HPDE6-E6E7 (cell line): ENCODE measurements at regions not wholly inside any gene's neighbourhood (a gene's known extent, or its start where the extent isn't known, plus 50 kb on each side); places are given as distances from the start of the nearest gene placed in this dataset.

Experiments used
- DNase-seq: peaks from one replicate; pipeline ENCODE4 v3.0.0; 2011; ENCODE audit warnings: missing footprints; ENCODE audit errors: extremely low spot score

DNA sequence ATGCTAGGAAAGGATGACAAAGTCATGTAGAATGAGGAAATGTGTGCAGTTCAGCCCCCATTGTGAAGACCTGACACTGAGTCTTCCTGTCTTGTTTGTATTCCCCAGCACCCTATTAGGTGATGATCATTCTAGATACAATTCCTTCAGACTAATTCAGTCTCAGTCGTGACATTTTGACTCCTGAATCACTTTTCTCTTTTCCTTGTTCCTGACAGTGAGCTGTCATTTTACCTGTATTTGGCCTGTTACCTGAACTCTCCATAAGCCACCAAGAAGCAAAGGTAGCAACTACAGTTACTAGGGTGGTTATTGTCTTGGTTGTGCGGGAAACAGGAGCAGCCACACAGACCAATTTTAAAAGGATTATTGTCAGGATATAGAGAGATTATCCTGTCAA lies 111.4 kb upstream of the TAC1 start:
- DNase-seq, result no peak

- DNase-seq, result no peak
Measured at GRCh38 chr7:97623333-97623732, 108.6 kb upstream of the TAC1 start.

- DNase-seq, result no peak
Measured at GRCh38 chr7:97630116-97630515, 101.8 kb upstream of the TAC1 start.

DNA sequence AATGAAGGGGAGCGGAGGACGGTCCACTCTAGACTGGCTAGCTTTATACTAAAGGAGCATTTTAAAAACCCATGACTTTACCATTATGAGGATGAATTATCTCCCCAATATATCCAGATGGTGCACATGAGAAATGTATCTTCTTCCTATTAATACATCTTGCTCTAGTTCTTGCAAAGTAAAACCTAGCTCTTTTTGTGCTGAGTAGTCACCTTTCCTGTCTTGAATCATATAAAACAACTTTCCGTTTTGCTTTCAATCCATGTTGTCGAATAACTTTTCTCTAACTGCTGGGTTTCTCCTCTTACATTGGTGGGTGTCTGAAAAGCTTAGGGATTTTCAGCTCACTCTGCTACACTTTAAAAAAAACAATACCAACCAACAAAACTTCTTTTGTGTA lies 96.3 kb upstream of the TAC1 start:
- DNase-seq, result no peak

DNA sequence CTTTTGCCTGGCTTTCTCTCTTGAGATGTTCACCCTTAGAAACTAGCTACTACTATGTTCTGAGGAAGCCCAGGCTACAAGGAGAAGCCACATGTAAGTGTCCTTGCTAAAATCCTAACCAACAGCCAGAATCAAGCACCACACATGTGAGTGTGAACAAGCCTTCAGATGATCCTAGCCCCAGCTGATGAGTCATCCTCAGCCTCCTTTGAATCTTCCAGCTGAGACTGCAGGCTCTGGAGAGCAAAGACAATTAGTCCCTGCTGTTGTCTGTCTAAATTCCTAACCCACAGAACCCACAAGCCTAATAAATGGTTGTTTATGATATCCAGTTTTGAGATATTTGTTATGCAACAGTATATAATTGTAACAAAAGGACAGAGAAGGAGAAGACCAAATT lies 92.8 kb upstream of the TAC1 start:
- DNase-seq, result no peak

DNA sequence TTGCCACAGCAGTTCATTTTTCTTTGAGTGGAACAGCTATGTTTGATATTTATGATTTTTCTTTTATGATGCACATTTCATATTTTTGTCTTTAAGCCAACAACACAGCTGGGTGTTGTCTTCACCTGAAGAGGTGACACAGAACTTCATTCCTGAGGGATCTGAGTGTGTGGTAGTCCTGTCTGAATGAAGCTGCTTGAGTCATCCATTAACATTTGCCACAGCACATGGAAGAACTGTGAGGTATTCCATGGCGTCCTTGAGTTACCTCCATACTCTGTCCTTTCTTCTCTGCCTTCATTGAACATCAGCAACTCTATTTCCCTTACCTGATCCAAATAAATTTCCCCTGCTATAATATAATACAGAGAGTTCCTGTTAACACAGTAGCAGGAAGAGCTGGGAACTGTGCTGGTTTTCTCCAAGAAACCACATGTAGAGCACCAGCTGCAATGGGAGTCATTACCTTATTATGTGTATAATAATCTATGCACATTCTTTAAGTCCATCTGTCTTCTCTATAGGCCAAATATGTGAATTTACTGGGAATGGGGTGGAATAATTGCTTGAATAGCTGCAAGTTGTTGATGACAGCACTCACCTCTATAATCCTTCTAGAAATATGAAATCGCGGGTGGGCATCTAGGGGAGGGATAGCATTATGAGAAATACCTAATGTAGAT lies 72.4 kb upstream of the TAC1 start:
- DNase-seq, result no peak

DNA sequence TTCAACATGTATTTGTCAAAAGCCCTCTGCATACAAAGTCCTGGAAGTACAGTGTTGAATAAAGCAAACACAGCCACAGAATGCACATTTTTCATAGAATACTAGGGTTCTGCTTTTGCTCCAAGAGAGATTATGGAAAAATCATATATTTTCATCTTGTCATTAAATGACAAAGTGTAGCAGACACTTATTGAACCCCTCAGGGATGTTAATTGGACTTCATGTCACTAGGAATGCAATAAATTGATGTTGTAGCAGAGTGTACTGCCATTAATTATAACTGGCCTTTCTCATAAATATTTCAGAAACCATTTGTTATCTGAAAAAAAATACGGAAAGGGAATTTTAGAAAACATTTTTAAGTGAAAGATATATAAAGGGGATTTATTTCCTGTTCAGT lies 64.5 kb upstream of the TAC1 start:
- DNase-seq, result no peak

DNA sequence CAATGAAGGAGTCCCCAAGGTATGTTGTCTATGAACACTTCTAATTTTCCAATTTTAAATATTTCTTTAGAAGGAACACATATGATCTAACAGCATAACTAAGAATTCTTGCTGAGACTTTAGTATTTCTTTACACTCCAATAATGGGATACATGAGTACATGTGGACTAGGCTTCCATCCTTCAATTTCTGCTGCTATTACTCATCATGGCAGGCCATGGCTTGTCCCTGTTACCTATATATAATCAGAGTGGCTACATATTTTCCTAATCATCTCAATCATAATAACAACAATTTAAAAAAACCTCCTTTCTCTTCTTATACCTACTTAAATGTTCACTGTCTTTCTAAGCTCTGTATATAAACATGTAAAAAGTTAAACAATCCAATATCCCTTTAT lies 60.3 kb upstream of the TAC1 start:
- DNase-seq, result peak; percentile 14

- no peak for DNase-seq
Measured at GRCh38 chr7:97680622-97681021, 51.3 kb upstream of the TAC1 start.
